Transverse colon (tissue), 4 donors: ENCODE measurements at regions not wholly inside any gene's neighbourhood (a gene's known extent, or its start where the extent isn't known, plus 50 kb on each side); places are given as distances from the start of the nearest gene placed in this dataset.

Source experiments
- DNase-seq: peaks from one replicate; pipeline ENCODE4 v3.0.0-alpha.2; 2019
- H3K27ac ChIP-seq, 4 donors: fragments of 200-600 bp; sonication (generic); 2 replicates each; pipeline ENCODE4 v1.5.1; 2016 to 2018; ENCODE audit warnings: inconsistent platforms in 4 of 4
- H3K27me3 ChIP-seq: fragments of 200-600 bp; sonication (generic); 2 replicates; pipeline ENCODE4 v1.5.1; 2017; ENCODE audit warnings: inconsistent platforms
- H3K36me3 ChIP-seq, 4 donors: fragments of 200-600 bp; sonication (generic); 2 replicates each; pipeline ENCODE4 v1.5.1; 2017 to 2019; ENCODE audit warnings: inconsistent platforms in 4 of 4
- H3K4me1 ChIP-seq, 4 donors: fragments of 200-600 bp; sonication (generic); 2 replicates each; pipeline ENCODE4 v1.5.1; 2017 to 2020; ENCODE audit warnings: inconsistent platforms in 4 of 4
- H3K4me3 ChIP-seq, 4 donors: fragments of 200-600 bp; sonication (generic); 1 replicate in 1 of 4; 2 replicates in 3 of 4; pipeline versions ENCODE4 v1.5.1 to v1.6.1; 2017 to 2019; ENCODE audit warnings: inconsistent platforms in 4 of 4
- H3K9me3 ChIP-seq, 2 donors: fragments of 200-600 bp; sonication (generic); 2 replicates each; pipeline ENCODE4 v1.5.1; 2017 to 2019; ENCODE audit warnings: inconsistent platforms in 2 of 2
- EP300 ChIP-seq: sonication (generic); formaldehyde crosslinking; IDR thresholded peaks from one replicate; pipeline ENCODE4 v1.6.1; 2017; ENCODE audit warnings: antibody characterized with exemption, low read depth
- POLR2A ChIP-seq: fragments of 450-650 bp; IDR thresholded peaks from one replicate; pipeline ENCODE4 v1.6.1; 2016; ENCODE audit warnings: antibody characterized with exemption, mild to moderate bottlenecking, moderate library complexity
- POLR2AphosphoS5 ChIP-seq, 3 donors: sonication (generic); formaldehyde crosslinking; IDR thresholded peaks; one replicate each; pipeline ENCODE4 v1.6.1; 2016; ENCODE audit warnings: antibody characterized with exemption in 3 of 3
- WGBS, 2 donors: methylation state at CpG; one replicate each; pipeline ENCODE4 v1.1.5; 2018; ENCODE audit warnings: low coverage in 1 of 2; 5-methylcytosine and 5-hydroxymethylcytosine counted together
- in situ Hi-C, 4 donors: fragments of 200-750 bp; cut with MboI; loops; one replicate each; pipeline versions ENCODE4 v1.15.0 to v1.15.1; 2017; ENCODE audit warnings: low sequenced_read_pairs in 3 of 4, low pct_ligation_motif_present in 1 of 4, low pct_unique_long_range_greater_than_20kb in 1 of 4
- intact Hi-C: fragments of 100-400 bp; cut with DNase I; formaldehyde crosslinking; loops from one replicate; pipeline ENCODE4 v1.15.1; 2023; ENCODE audit warnings: low total_unique reads
- TF ChIP-seq, protein P1 (sequence below), 5 experiments: fragments of 200-600 bp in 3 of 5; fragments of 450-650 bp in 2 of 5; sonication (generic) in 3 of 5; IDR thresholded peaks; 1 replicate in 2 of 5; 2 replicates in 3 of 5; pipeline ENCODE4 v1.5.1; 2016 to 2017; ENCODE audit warnings: antibody characterized with exemption in 5 of 5, inconsistent platforms in 3 of 5, mild to moderate bottlenecking in 2 of 5, moderate library complexity in 1 of 5

- no peak overlapping the region for H3K4me3 ChIP-seq
- DNase-seq = no peak
- 43 to 74% methylated on average over 1 to 2 of the region's 2 CpGs for WGBS, 2 donors
- TF ChIP-seq POLR2AphosphoS5 (IDR thresholded peaks at IDR 0.05) (no peak), EP300 (no peak), POLR2A (no peak)
- TF ChIP-seq, protein P1, sequence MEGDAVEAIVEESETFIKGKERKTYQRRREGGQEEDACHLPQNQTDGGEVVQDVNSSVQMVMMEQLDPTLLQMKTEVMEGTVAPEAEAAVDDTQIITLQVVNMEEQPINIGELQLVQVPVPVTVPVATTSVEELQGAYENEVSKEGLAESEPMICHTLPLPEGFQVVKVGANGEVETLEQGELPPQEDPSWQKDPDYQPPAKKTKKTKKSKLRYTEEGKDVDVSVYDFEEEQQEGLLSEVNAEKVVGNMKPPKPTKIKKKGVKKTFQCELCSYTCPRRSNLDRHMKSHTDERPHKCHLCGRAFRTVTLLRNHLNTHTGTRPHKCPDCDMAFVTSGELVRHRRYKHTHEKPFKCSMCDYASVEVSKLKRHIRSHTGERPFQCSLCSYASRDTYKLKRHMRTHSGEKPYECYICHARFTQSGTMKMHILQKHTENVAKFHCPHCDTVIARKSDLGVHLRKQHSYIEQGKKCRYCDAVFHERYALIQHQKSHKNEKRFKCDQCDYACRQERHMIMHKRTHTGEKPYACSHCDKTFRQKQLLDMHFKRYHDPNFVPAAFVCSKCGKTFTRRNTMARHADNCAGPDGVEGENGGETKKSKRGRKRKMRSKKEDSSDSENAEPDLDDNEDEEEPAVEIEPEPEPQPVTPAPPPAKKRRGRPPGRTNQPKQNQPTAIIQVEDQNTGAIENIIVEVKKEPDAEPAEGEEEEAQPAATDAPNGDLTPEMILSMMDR (IDR thresholded peaks at IDR 0.05) = no peak
- peaks cover 5 to 40% (median 37%) of the 10 kb centered on the region in 4 donors for H3K4me1 ChIP-seq
- H3K27ac ChIP-seq = peak overlapping the region; percentile 61 to 80 (median 73)
- H3K27me3 ChIP-seq = no peaks in the 10 kb centered on the region
- intact Hi-C loops (no loop called here), in situ Hi-C loops (loop anchor here in 1 of 4 donors (25.0 kb wide), 1 partner anchor 132 kb away; no protein-coding TSS in a partner anchor)
- no peaks in the 10 kb centered on the region for H3K36me3 ChIP-seq
- no peaks in the 10 kb centered on the region for H3K9me3 ChIP-seq
Observed at GRCh38 chr3:102079809-102080197, 230.5 kb downstream of the NFKBIZ start.

DNA sequence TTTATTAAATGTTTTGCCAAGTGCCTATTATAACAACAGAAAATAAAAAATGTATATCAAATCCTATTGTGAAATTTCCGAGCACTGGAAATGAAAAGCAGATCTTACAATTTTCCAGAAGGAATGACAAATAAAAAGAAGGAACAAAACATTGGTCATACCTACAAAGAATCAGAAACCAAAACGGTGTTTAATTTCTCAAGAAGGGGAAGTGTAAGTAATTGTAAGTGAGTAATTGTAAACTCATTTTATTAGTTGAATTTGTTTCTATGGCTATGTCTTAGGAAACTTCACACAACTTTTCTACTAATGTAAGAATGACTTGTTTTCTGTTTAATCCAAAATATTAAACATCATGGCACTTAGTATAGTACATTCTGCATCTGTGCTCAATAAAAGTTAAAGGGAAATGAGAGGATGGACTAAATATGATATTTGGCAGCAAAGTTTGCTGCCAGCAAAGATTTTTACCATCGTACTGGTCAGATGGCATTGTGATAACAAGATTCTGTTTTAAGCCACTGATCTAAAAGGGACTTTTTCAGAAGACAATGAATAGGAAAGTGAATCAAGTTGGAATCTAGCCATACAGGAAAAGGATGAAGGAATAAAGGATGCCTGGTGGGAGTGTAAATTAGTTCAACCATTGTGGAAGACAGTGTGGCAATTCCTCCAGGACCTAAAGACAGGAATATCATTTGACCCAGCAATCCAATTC, 232.4 kb downstream of the NFKBIZ start:
- no peaks in the 10 kb centered on the region for H3K9me3 ChIP-seq
- no peak for DNase-seq
- TF ChIP-seq POLR2A = no peak
- no peak for TF ChIP-seq EP300
- TF ChIP-seq, protein P1 (IDR thresholded peaks at IDR 0.05) = no peak
- TF ChIP-seq POLR2AphosphoS5 (IDR thresholded peaks at IDR 0.05) = no peak
- in situ Hi-C loops = loop anchor here in 1 of 4 donors (25.0 kb wide), 1 partner anchor 131 kb away; no protein-coding TSS in a partner anchor
- WGBS, 2 donors = 54 to 57% methylated on average over 3 of the region's 3 CpGs
- no peak overlapping the region for H3K4me3 ChIP-seq
- no peaks in the 10 kb centered on the region for H3K36me3 ChIP-seq
- H3K27me3 ChIP-seq = no peaks in the 10 kb centered on the region
- intact Hi-C loops = no loop called here
- H3K27ac ChIP-seq = no peak overlapping the region
- H3K4me1 ChIP-seq = peaks cover 13 to 56% (median 50%) of the 10 kb centered on the region in 4 donors

DNA sequence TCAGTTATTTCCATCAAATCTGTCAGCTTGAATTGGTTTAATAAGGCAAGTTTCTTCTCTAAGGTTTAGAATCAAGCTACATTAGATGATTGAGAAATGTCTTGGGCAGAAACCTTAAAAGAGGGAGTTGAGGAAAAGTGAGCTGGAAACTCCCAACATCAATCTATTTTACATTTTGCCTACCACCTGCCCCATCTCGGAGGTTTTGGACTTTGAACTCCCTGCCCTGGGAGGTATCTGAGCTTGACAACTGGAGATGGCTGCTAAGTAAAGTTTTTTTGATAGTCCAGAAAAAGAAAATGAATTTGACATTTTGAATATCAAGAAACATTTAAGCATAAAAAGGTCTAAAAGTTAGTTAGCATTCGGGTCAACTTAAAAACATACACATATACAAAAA, 234.2 kb downstream of the NFKBIZ start:
- TF ChIP-seq, protein P1 (IDR thresholded peaks at IDR 0.05) = no peak
- no peak for TF ChIP-seq EP300
- no peak for TF ChIP-seq POLR2AphosphoS5 (IDR thresholded peaks at IDR 0.05)
- TF ChIP-seq POLR2A = no peak
- 64 to 83% methylated on average over 2 of the region's 2 CpGs for WGBS, 2 donors
- intact Hi-C loops (no loop called here), in situ Hi-C loops (loop anchor here in 1 of 4 donors (25.0 kb wide), 1 partner anchor 129 kb away; no protein-coding TSS in a partner anchor)
- H3K4me1 ChIP-seq = peaks cover 13 to 64% (median 50%) of the 10 kb centered on the region in 4 donors
- no peaks in the 10 kb centered on the region for H3K36me3 ChIP-seq
- no peaks in the 10 kb centered on the region for H3K27me3 ChIP-seq
- DNase-seq = no peak
- no peak overlapping the region for H3K4me3 ChIP-seq
- no peaks in the 10 kb centered on the region for H3K9me3 ChIP-seq
- peak overlapping the region in 2 of 4 donors; percentile 74 to 81 for H3K27ac ChIP-seq

GRCh38 chr3:102084006-102084405, 234.7 kb downstream of the NFKBIZ start:
- Histone ChIP-seq H3K4me1 (peaks cover 13 to 64% (median 51%) of the 10 kb centered on the region in 4 donors), H3K27ac (peak overlapping the region; percentile 68 to 81 (median 74)), H3K36me3 (no peaks in the 10 kb centered on the region), H3K4me3 (no peak overlapping the region), H3K9me3 (no peaks in the 10 kb centered on the region), H3K27me3 (no peaks in the 10 kb centered on the region)
- DNase-seq = no peak
- intact Hi-C loops = no loop called here
- in situ Hi-C loops = loop anchor here in 1 of 4 donors (25.0 kb wide), 1 partner anchor 128 kb away; no protein-coding TSS in a partner anchor
- TF ChIP-seq, protein P1 (IDR thresholded peaks at IDR 0.05) = no peak
- TF ChIP-seq POLR2AphosphoS5 (IDR thresholded peaks at IDR 0.05) = no peak
- no peak for TF ChIP-seq POLR2A
- no peak for TF ChIP-seq EP300
- WGBS, 2 donors = 42 to 50% methylated on average over 3 of the region's 3 CpGs
